ENCODE measurements at regions not wholly inside any gene's neighbourhood (a gene's known extent, or its start where the extent isn't known, plus 50 kb on each side); places are given as distances from the start of the nearest gene placed in this dataset.

- TF ChIP-seq CTCF (IDR thresholded peaks at IDR 0.05) (no peak), POLR2A (IDR thresholded peaks at IDR 0.05) (no peak)
Measured at GRCh38 chrX:69215161-69215875, 50.1 kb upstream of the PJA1 start.
